ENCODE measurements at regions not wholly inside any gene's neighbourhood (a gene's known extent, or its start where the extent isn't known, plus 50 kb on each side); places are given as distances from the start of the nearest gene placed in this dataset.

GRCh38 chr3:148546959-148547358 is 150.7 kb upstream of the AGTR1 start:
- Histone ChIP-seq H3K36me3 (ENCODE audit: control insufficient read depth, insufficient read depth, low read length) (no peaks in the 10 kb centered on the region), H3K9ac (ENCODE audit: low read depth, low read length) (no peak overlapping the region), H3K14ac (replicated peaks; ENCODE audit: low read depth, low read length) (no peak overlapping the region), H3K56ac (ENCODE audit: extremely low read depth, insufficient read depth, low read length) (no peak overlapping the region), H4K91ac (ENCODE audit: insufficient read depth, low read depth, low read length) (no peak overlapping the region), H3K79me1 (ENCODE audit: low read depth in 1 of 2, low read length in 2 of 2) (no peaks in the 10 kb centered on the region), H2BK15ac (ENCODE audit: low read depth, low read length) (no peak overlapping the region), H2BK20ac (ENCODE audit: low read depth, low read length) (no peak overlapping the region), H3K18ac (ENCODE audit: low read depth, low read length) (no peak overlapping the region), H3K4me1 (ENCODE audit: control insufficient read depth, insufficient read depth, low read length) (no peaks in the 10 kb centered on the region), H3K23ac (ENCODE audit: low read depth, low read length) (no peak overlapping the region), H2BK120ac (ENCODE audit: low read depth, low read length) (no peak overlapping the region), H2BK5ac (ENCODE audit: low read depth, low read length, poor library complexity, severe bottlenecking) (no peak overlapping the region), H3K4me3 (ENCODE audit: insufficient read depth, low read depth, low read length) (no peak overlapping the region), H4K5ac (ENCODE audit: low read depth, low read length) (no peak overlapping the region), H2AFZ (replicated peaks; ENCODE audit: low read length, poor library complexity) (no peak overlapping the region), H3K4ac (ENCODE audit: low read depth, low read length) (no peak overlapping the region), H3K27me3 (ENCODE audit: control insufficient read depth, insufficient read depth, low read length) (no peaks in the 10 kb centered on the region), H3K4me2 (ENCODE audit: low read depth, low read length) (no peak overlapping the region), H3K9me1 (ENCODE audit: insufficient read depth, low read length) (no peaks in the 10 kb centered on the region), H2AK9ac (replicated peaks; ENCODE audit: low read depth, low read length, poor library complexity) (no peak overlapping the region), H2AK5ac (ENCODE audit: low read depth, low read length) (no peak overlapping the region), H3K27ac (ENCODE audit: insufficient read depth, low read length) (no peak overlapping the region), H4K8ac (ENCODE audit: low read depth in 2 of 2, low read length in 2 of 2) (no peak overlapping the region), H4K20me1 (ENCODE audit: insufficient read depth, low read length) (no peaks in the 10 kb centered on the region), H3K9me3 (ENCODE audit: control insufficient read depth, insufficient read depth, low read length) (no peaks in the 10 kb centered on the region)
- dilution Hi-C loops (cut with HindIII; ENCODE audit: low sequenced_read_pairs, unreplicated experiment) (no loop called here), intact Hi-C loops (cut with micrococcal nuclease) (no loop called here), in situ Hi-C loops (cut with MboI; ENCODE audit: low sequenced_read_pairs) (no loop called here)
- ATAC-seq (ENCODE audit: low read depth) (no peak), DNase-seq (no peak)
- ChIA-PET CTCF (no interaction called here), POLR2A (ENCODE audit: unreplicated experiment) (no interaction called here)
- WGBS, 2 experiments (ENCODE audit: extremely low coverage in 2 of 2, insufficient read length in 1 of 2), result no CpG with 5 or more reads among the region's 1 CpG
- no peak for TF ChIP-seq POLR2A (IDR thresholded peaks at IDR 0.05; ENCODE audit: low read depth, low read length)
- no peak for TF ChIP-seq USF2 (IDR thresholded peaks at IDR 0.05; ENCODE audit: low read depth, low read length)
- TF ChIP-seq CHD1 (IDR thresholded peaks at IDR 0.05; ENCODE audit: low read depth, low read length), result no peak
- TF ChIP-seq RFX5 (IDR thresholded peaks at IDR 0.05; ENCODE audit: low read depth, low read length), result no peak
- TF ChIP-seq CEBPB (IDR thresholded peaks at IDR 0.05; ENCODE audit: low read depth, low read length), result no peak
- no peak for TF ChIP-seq RCOR1 (IDR thresholded peaks at IDR 0.05; ENCODE audit: insufficient replicate concordance, low read length)
- no peak for TF ChIP-seq SMC3 (IDR thresholded peaks at IDR 0.05; ENCODE audit: low read depth, low read length)
- no peak for TF ChIP-seq NFE2L2 (IDR thresholded peaks at IDR 0.05; ENCODE audit: low read depth, low read length)
- no peak for TF ChIP-seq MAZ (IDR thresholded peaks at IDR 0.05; ENCODE audit: borderline replicate concordance, low read depth, low read length)
- no peak for TF ChIP-seq MXI1 (IDR thresholded peaks at IDR 0.05; ENCODE audit: borderline replicate concordance, low read depth, low read length)
- TF ChIP-seq MAFK (IDR thresholded peaks at IDR 0.05; ENCODE audit: low read depth, low read length), result no peak
- TF ChIP-seq ELK1 (IDR thresholded peaks at IDR 0.05; ENCODE audit: borderline replicate concordance, low read depth, low read length), result no peak
- TF ChIP-seq BHLHE40 (IDR thresholded peaks at IDR 0.05; ENCODE audit: low read depth, low read length), result no peak
- no peak for TF ChIP-seq FOS (IDR thresholded peaks at IDR 0.05; ENCODE audit: low read depth, low read length)
- no peak for TF ChIP-seq CTCF (conservative IDR thresholded peaks at IDR 0.05; ENCODE audit: low read depth, low read length)
- no peak for TF ChIP-seq RAD21 (IDR thresholded peaks at IDR 0.05; ENCODE audit: low read length)
- no TSS peak for BruUV-seq (replicated peaks)

Data from IMR-90 (cell line).